ENCODE measurements at regions not wholly inside any gene's neighbourhood (a gene's known extent, or its start where the extent isn't known, plus 50 kb on each side); places are given as distances from the start of the nearest gene placed in this dataset.
"Not testable (repeated sequence)": the region's sequence is repeated elsewhere in the genome, so short reads cannot be mapped to it uniquely, and the experiment has no call there.

DNA sequence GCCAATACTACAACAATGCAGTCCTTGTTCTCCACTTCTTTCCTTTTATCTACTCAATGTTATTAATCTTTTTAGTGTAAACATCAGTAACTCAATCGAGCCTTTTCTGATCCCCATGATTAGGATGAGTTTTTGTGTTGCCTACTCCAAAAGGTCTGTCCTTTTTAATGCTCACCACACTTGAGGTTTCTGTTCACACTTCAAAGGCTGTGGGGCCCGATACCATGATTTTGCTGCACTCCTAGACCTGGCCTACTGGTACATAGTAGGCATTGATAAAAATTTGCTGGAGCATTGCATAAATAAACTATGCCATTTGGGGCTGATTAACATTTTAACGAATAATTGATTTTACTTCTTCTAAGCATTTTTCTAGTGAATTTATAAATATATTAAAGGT is 125.4 kb upstream of the KLF12 start:
- no peak overlapping the region for H3K4me3 Mint-ChIP-seq
- H3K36me3 Mint-ChIP-seq (ENCODE audit: low read depth): no peaks in the 10 kb centered on the region
- intact Hi-C loops (cut with micrococcal nuclease): no loop called here
- H3K4me1 Mint-ChIP-seq: peaks cover 13% of the 10 kb centered on the region
- H3K9me3 Mint-ChIP-seq: peaks cover 10% of the 10 kb centered on the region
- no peak for DNase-seq
- no peaks in the 10 kb centered on the region for H3K27me3 Mint-ChIP-seq
- no peak overlapping the region for H3K27ac Mint-ChIP-seq

DNA sequence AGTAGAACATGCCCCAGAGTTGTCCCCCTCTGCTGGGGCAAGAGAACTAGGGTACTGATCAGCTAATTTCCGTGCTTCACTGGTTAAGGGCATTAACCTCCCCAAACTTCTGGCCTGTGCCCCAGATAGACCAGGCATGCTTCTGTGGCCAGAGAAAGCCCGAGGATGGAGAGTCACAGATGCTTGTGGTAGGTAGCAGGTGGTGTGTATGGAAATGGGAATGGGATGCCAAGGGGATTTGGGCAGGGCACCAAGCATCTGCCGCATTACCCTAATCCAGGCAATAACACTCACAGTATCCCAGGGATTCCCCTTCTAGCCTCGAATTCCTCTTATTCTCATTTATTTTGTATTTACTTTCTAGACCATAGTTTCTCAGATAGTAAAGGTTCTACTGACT is 124.8 kb upstream of the KLF12 start:
- H3K27me3 Mint-ChIP-seq: no peaks in the 10 kb centered on the region
- H3K27ac Mint-ChIP-seq: no peak overlapping the region
- no peak overlapping the region for H3K4me3 Mint-ChIP-seq
- H3K4me1 Mint-ChIP-seq: peaks cover 14% of the 10 kb centered on the region
- intact Hi-C loops (cut with micrococcal nuclease): no loop called here
- DNase-seq: no peak
- H3K9me3 Mint-ChIP-seq: peaks cover 7% of the 10 kb centered on the region
- no peaks in the 10 kb centered on the region for H3K36me3 Mint-ChIP-seq (ENCODE audit: low read depth)

GRCh38 chr13:74256969-74257368 is 122.8 kb upstream of the KLF12 start:
- Mint-ChIP-seq H3K27ac (no peak overlapping the region), H3K4me1 (peaks cover 28% of the 10 kb centered on the region), H3K9me3 (no peaks in the 10 kb centered on the region), H3K4me3 (no peak overlapping the region), H3K36me3 (ENCODE audit: low read depth) (no peaks in the 10 kb centered on the region), H3K27me3 (no peaks in the 10 kb centered on the region)
- no peak for DNase-seq
- intact Hi-C loops (cut with micrococcal nuclease): no loop called here

GRCh38 chr13:74253161-74253560 is 119.0 kb upstream of the KLF12 start:
- Mint-ChIP-seq H3K9me3 (peaks cover 12% of the 10 kb centered on the region), H3K27me3 (peaks cover 1% of the 10 kb centered on the region), H3K4me3 (no peak overlapping the region), H3K36me3 (ENCODE audit: low read depth) (no peaks in the 10 kb centered on the region), H3K4me1 (peaks cover 30% of the 10 kb centered on the region), H3K27ac (no peak overlapping the region)
- DNase-seq: no peak
- intact Hi-C loops (cut with micrococcal nuclease): loop anchor here (1.0 kb wide), 1 partner anchor 9 kb away; no protein-coding TSS in a partner anchor

- intact Hi-C loops (cut with micrococcal nuclease): no loop called here
- H3K9me3 Mint-ChIP-seq: peaks cover 16% of the 10 kb centered on the region
- no peak overlapping the region for H3K27ac Mint-ChIP-seq
- H3K4me3 Mint-ChIP-seq: no peak overlapping the region
- no peaks in the 10 kb centered on the region for H3K36me3 Mint-ChIP-seq (ENCODE audit: low read depth)
- H3K27me3 Mint-ChIP-seq: peaks cover 1% of the 10 kb centered on the region
- H3K4me1 Mint-ChIP-seq: peaks cover 33% of the 10 kb centered on the region
- no peak for DNase-seq
Measured at GRCh38 chr13:74251778-74252519, 117.7 kb upstream of the KLF12 start.

DNA sequence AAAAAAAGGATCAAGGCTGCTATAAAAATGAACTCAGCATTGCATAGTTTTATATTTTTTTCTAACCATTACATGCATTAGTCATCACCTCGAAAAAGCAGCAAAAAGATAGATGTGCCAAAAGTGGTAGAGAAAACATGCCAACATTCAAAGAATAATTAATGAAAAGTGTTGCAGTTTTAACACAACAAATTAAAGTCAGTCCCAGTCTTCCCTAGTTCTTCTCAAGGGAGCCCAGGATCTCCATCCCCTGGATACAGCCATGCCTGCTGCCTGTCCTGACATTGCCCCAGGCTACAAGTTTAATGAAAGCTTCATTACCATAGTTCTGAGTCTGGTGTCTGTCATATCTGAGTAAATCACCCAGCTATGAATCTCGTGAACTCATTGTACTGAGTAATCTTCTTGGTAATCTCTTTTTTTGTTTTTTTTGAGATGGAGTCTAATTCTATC is 116.6 kb upstream of the KLF12 start:
- no peak for DNase-seq
- peaks cover 2% of the 10 kb centered on the region for H3K36me3 Mint-ChIP-seq (ENCODE audit: low read depth)
- H3K27me3 Mint-ChIP-seq: peaks cover 1% of the 10 kb centered on the region
- intact Hi-C loops (cut with micrococcal nuclease): no loop called here
- no peak overlapping the region for H3K27ac Mint-ChIP-seq
- H3K4me3 Mint-ChIP-seq: no peak overlapping the region
- H3K9me3 Mint-ChIP-seq: peaks cover 16% of the 10 kb centered on the region
- H3K4me1 Mint-ChIP-seq: peaks cover 39% of the 10 kb centered on the region

GRCh38 chr13:74248477-74248876 is 114.3 kb upstream of the KLF12 start:
- H3K27ac Mint-ChIP-seq: no peak overlapping the region
- intact Hi-C loops (cut with micrococcal nuclease): loop anchor here (10.0 kb wide), 1 partner anchor 1076 kb away; no protein-coding TSS in a partner anchor
- no peak overlapping the region for H3K4me3 Mint-ChIP-seq
- H3K9me3 Mint-ChIP-seq: peaks cover 20% of the 10 kb centered on the region
- peaks cover 50% of the 10 kb centered on the region for H3K4me1 Mint-ChIP-seq
- no peak for DNase-seq
- peaks cover 1% of the 10 kb centered on the region for H3K27me3 Mint-ChIP-seq
- H3K36me3 Mint-ChIP-seq (ENCODE audit: low read depth): peaks cover 2% of the 10 kb centered on the region

GRCh38 chr13:74246487-74246886 is 112.3 kb upstream of the KLF12 start:
- Mint-ChIP-seq H3K36me3 (ENCODE audit: low read depth) (peaks cover 6% of the 10 kb centered on the region), H3K27ac (no peak overlapping the region), H3K27me3 (peaks cover 1% of the 10 kb centered on the region), H3K9me3 (peaks cover 29% of the 10 kb centered on the region), H3K4me3 (no peak overlapping the region), H3K4me1 (peaks cover 54% of the 10 kb centered on the region)
- intact Hi-C loops (cut with micrococcal nuclease): loop anchor here (10.0 kb wide), 1 partner anchor 1078 kb away; no protein-coding TSS in a partner anchor
- no peak for DNase-seq

- Mint-ChIP-seq H3K27me3 (no peaks in the 10 kb centered on the region), H3K4me1 (peaks cover 51% of the 10 kb centered on the region)
Measured at GRCh38 chr13:74243637-74244526, 109.7 kb upstream of the KLF12 start.

DNA sequence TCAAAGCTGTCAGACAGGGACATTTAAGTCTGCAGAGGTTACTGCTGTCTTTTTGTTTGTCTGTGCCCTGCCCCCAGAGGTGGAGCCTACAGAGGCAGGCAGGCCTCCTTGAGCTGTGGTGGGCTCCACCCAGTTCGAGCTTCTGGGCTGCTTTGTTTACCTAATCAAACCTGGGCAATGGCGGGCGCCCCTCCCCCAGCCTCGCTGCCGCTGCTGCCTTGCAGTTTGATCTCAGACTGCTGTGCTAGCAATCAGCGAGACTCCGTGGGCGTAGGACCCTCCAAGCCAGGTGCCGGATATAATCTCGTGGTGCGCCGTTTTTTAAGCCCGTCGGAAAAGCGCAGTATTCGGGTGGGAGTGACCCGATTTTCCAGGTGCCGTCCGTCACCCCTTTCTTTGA is 107.1 kb upstream of the KLF12 start:
- Mint-ChIP-seq H3K9me3 (peaks cover 14% of the 10 kb centered on the region), H3K4me1 (peaks cover 38% of the 10 kb centered on the region)
- DNase-seq; H3K27me3 Mint-ChIP-seq; H3K36me3 Mint-ChIP-seq (ENCODE audit: low read depth); H3K27ac Mint-ChIP-seq; H3K4me3 Mint-ChIP-seq: not testable (repeated sequence)
- intact Hi-C loops (cut with micrococcal nuclease): loop anchor here (5.0 to 10.0 kb wide), 4 partner anchors 179 to 1083 kb away; no protein-coding TSS in a partner anchor

More at GRCh38 chr13:74243637-74244526, 109.7 kb upstream of the KLF12 start:
- Mint-ChIP-seq H3K4me3 (peak overlapping the region; percentile 31), H3K36me3 (ENCODE audit: low read depth) (peaks cover 6% of the 10 kb centered on the region), H3K9me3 (peaks cover 23% of the 10 kb centered on the region), H3K27ac (peak overlapping the region; percentile 66)
- peak; percentile 65 for DNase-seq
- intact Hi-C loops (cut with micrococcal nuclease): loop anchor here (1.0 to 10.0 kb wide), 9 partner anchors 9 to 1081 kb away; no protein-coding TSS in a partner anchor

DNA sequence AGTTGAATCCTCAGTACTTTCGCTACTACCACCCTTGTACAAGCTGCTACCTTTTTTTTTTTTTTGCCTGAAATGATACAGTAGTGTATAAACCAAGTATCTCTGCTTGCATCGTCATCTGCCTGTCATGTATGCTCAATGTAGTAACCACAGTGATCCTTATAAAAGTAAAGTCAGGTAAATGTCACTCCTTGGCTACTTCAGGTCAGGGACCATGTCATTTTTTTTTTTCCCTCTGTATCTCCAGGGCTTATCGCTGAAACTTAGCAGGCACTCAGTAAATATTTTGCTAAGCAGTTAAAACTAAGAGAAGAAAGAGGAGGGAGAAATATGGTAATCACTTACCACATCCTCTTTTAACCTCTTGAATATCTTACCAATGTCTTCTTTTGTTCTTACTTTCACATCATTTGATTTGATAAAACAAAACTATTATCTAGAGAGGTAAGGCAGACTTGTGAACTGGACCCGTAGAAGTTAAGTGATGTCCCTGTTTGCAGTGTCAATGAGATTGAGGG is 96.8 kb upstream of the KLF12 start:
- Mint-ChIP-seq H3K9me3 (peaks cover 16% of the 10 kb centered on the region), H3K4me1 (peaks cover 15% of the 10 kb centered on the region), H3K27me3 (no peaks in the 10 kb centered on the region), H3K36me3 (ENCODE audit: low read depth) (peaks cover 14% of the 10 kb centered on the region), H3K4me3 (peak overlapping the region; percentile 51), H3K27ac (peak overlapping the region; percentile 56)
- intact Hi-C loops (cut with micrococcal nuclease): loop anchor here (1.0 to 5.0 kb wide), 2 partner anchors 13 to 464 kb away; no protein-coding TSS in a partner anchor
- DNase-seq: peak; percentile 61

- Mint-ChIP-seq H3K4me3 (no peak overlapping the region), H3K27ac (no peak overlapping the region), H3K36me3 (ENCODE audit: low read depth) (peaks cover 14% of the 10 kb centered on the region), H3K27me3 (no peaks in the 10 kb centered on the region), H3K4me1 (peaks cover 15% of the 10 kb centered on the region), H3K9me3 (peaks cover 16% of the 10 kb centered on the region)
- no peak for DNase-seq
- intact Hi-C loops (cut with micrococcal nuclease): no loop called here
Measured at GRCh38 chr13:74229242-74229641, 95.0 kb upstream of the KLF12 start.

GRCh38 chr13:74227476-74228158 is 93.4 kb upstream of the KLF12 start:
- peaks cover 22% of the 10 kb centered on the region for H3K9me3 Mint-ChIP-seq
- H3K4me1 Mint-ChIP-seq: peaks cover 15% of the 10 kb centered on the region
- H3K36me3 Mint-ChIP-seq (ENCODE audit: low read depth): peaks cover 14% of the 10 kb centered on the region
- no peak for DNase-seq
- H3K4me3 Mint-ChIP-seq: no peak overlapping the region
- no peaks in the 10 kb centered on the region for H3K27me3 Mint-ChIP-seq
- intact Hi-C loops (cut with micrococcal nuclease): no loop called here
- H3K27ac Mint-ChIP-seq: no peak overlapping the region

Measured in activated CD4-positive, alpha-beta T cell treated with anti-CD3 and anti-CD28 coated beads, Interleukin-2, amount 10 ng/mL, durations not matched to agents 24 days and 14 days (primary cell).